Prostate gland (tissue), 2 donors: ENCODE measurements at regions not wholly inside any gene's neighbourhood (a gene's known extent, or its start where the extent isn't known, plus 50 kb on each side); places are given as distances from the start of the nearest gene placed in this dataset.

Source experiments
- DNase-seq: peaks from one replicate; pipeline ENCODE4 v3.0.0-alpha.2; 2019; ENCODE audit warnings: low spot score
- H3K27ac ChIP-seq, 2 donors: fragments of 200-600 bp; sonication (generic); 2 replicates each; pipeline ENCODE4 v1.5.1; 2017 to 2019
- H3K27me3 ChIP-seq: fragments of 200-600 bp; sonication (generic); replicated peaks from 2 replicates; pipeline ENCODE4 v1.5.1; 2019; ENCODE audit not compliant: insufficient read depth
- H3K36me3 ChIP-seq, 2 donors: fragments of 200-600 bp; sonication (generic); 1 replicate in 1 of 2; 2 replicates in 1 of 2; pipeline versions ENCODE4 v1.5.1 to v1.8.1; 2017 to 2019
- H3K4me1 ChIP-seq: fragments of 200-600 bp; sonication (generic); replicated peaks from 2 replicates; pipeline ENCODE4 v1.5.1; 2019
- H3K4me3 ChIP-seq, 2 donors: fragments of 200-600 bp; sonication (generic); 2 replicates each; pipeline ENCODE4 v1.5.1; 2017 to 2019
- H3K9me3 ChIP-seq: fragments of 200-600 bp; sonication (generic); 2 replicates; pipeline ENCODE4 v1.5.1; 2017
- CTCF ChIP-seq, 4 experiments: fragments of 200-600 bp in 2 of 4; fragments of 450-650 bp in 2 of 4; sonication (generic) in 2 of 4; IDR thresholded peaks; 1 replicate in 3 of 4; 2 replicates in 1 of 4; pipeline ENCODE4 v1.5.1; 2016 to 2019; ENCODE audit warnings: antibody characterized with exemption in 4 of 4, mild to moderate bottlenecking in 2 of 4, moderate library complexity in 2 of 4
- POLR2A ChIP-seq: fragments of 450-650 bp; IDR thresholded peaks from one replicate; pipeline ENCODE4 v1.6.1; 2016; ENCODE audit warnings: antibody characterized with exemption, mild to moderate bottlenecking
- POLR2AphosphoS5 ChIP-seq: sonication (generic); formaldehyde crosslinking; IDR thresholded peaks from one replicate; pipeline ENCODE4 v1.6.1; 2017; ENCODE audit warnings: antibody characterized with exemption
- WGBS: methylation state at CpG from one replicate; pipeline ENCODE4 v1.1.5; 2018; 5-methylcytosine and 5-hydroxymethylcytosine counted together
- intact Hi-C: fragments of 100-400 bp; cut with DNase I; formaldehyde crosslinking; loops from one replicate; pipeline ENCODE4 v1.14.2; 2022

GRCh38 chr13:104196611-104197010, 1130.4 kb upstream of the SLC10A2 start:
- no peak overlapping the region for H3K27ac ChIP-seq
- no peak for TF ChIP-seq POLR2AphosphoS5
- no peak for TF ChIP-seq CTCF (IDR thresholded peaks at IDR 0.05)
- no peak for TF ChIP-seq POLR2A
- no peaks in the 10 kb centered on the region for H3K27me3 ChIP-seq
- H3K4me3 ChIP-seq: no peak overlapping the region
- intact Hi-C loops: no loop called here
- H3K36me3 ChIP-seq: no peaks in the 10 kb centered on the region
- WGBS: 86% methylated on average over 5 of the region's 5 CpGs
- H3K4me1 ChIP-seq: no peaks in the 10 kb centered on the region
- DNase-seq: no peak
- H3K9me3 ChIP-seq: no peaks in the 10 kb centered on the region

GRCh38 chr13:104181526-104182231, 1115.5 kb upstream of the SLC10A2 start:
- WGBS: 98% methylated on average over 3 of the region's 3 CpGs
- no peak for DNase-seq
- Histone ChIP-seq H3K27me3 (no peaks in the 10 kb centered on the region), H3K4me3 (no peak overlapping the region), H3K4me1 (no peaks in the 10 kb centered on the region), H3K9me3 (no peaks in the 10 kb centered on the region), H3K27ac (no peak overlapping the region), H3K36me3 (no peaks in the 10 kb centered on the region)
- intact Hi-C loops: no loop called here
- TF ChIP-seq CTCF (IDR thresholded peaks at IDR 0.05) (no peak), POLR2AphosphoS5 (no peak), POLR2A (no peak)

GRCh38 chr13:104170980-104171555, 1104.9 kb upstream of the SLC10A2 start:
- H3K4me3 ChIP-seq: no peak overlapping the region
- whole genome bisulfite sequencing: 18% methylated on average over 8 of the region's 8 CpGs
- H3K27me3 ChIP-seq: no peaks in the 10 kb centered on the region
- no peaks in the 10 kb centered on the region for H3K9me3 ChIP-seq
- H3K4me1 ChIP-seq: peaks cover 4% of the 10 kb centered on the region
- H3K27ac ChIP-seq: no peak overlapping the region
- DNase-seq: peak; percentile 40
- intact Hi-C loops: no loop called here
- TF ChIP-seq CTCF (IDR thresholded peaks at IDR 0.05): no peak
- no peak for TF ChIP-seq POLR2A
- peak; percentile 73 for TF ChIP-seq POLR2AphosphoS5
- no peaks in the 10 kb centered on the region for H3K36me3 ChIP-seq

GRCh38 chr13:104163866-104164630, 1097.8 kb upstream of the SLC10A2 start:
- no peaks in the 10 kb centered on the region for H3K9me3 ChIP-seq
- H3K36me3 ChIP-seq: no peaks in the 10 kb centered on the region
- H3K4me3 ChIP-seq: no peak overlapping the region
- no peak for DNase-seq
- no peak overlapping the region for H3K27ac ChIP-seq
- H3K4me1 ChIP-seq: no peaks in the 10 kb centered on the region
- WGBS: 90% methylated on average over 4 of the region's 4 CpGs
- intact Hi-C loops: no loop called here
- no peaks in the 10 kb centered on the region for H3K27me3 ChIP-seq
- no peak for TF ChIP-seq POLR2A
- no peak for TF ChIP-seq CTCF (IDR thresholded peaks at IDR 0.05)
- no peak for TF ChIP-seq POLR2AphosphoS5
